Breast epithelium (tissue), 3 donors: ENCODE measurements at regions not wholly inside any gene's neighbourhood (a gene's known extent, or its start where the extent isn't known, plus 50 kb on each side); places are given as distances from the start of the nearest gene placed in this dataset.

ENCODE experiments used
- CTCF ChIP-seq, 3 donors: fragments of 450-650 bp; IDR thresholded peaks; one replicate each; pipeline ENCODE4 v1.5.1; 2016 to 2017; ENCODE audit warnings: antibody characterized with exemption in 3 of 3, mild to moderate bottlenecking in 3 of 3, moderate library complexity in 3 of 3
- POLR2A ChIP-seq: fragments of 450-650 bp; IDR thresholded peaks from one replicate; pipeline ENCODE4 v1.6.1; 2016; ENCODE audit warnings: antibody characterized with exemption, mild to moderate bottlenecking, moderate library complexity

GRCh38 chr5:154612666-154613065, 134.6 kb upstream of the HAND1 start:
- TF ChIP-seq CTCF (IDR thresholded peaks at IDR 0.05) (no peak), POLR2A (no peak)
